ENCODE measurements at regions not wholly inside any gene's neighbourhood (a gene's known extent, or its start where the extent isn't known, plus 50 kb on each side); places are given as distances from the start of the nearest gene placed in this dataset.

GRCh38 chr22:26812731-26813130 is 155.3 kb downstream of the MIAT start:
- no peak for TF ChIP-seq EZH2 (IDR thresholded peaks at IDR 0.05; ENCODE audit: borderline replicate concordance, low read depth, low read length, poor library complexity, severe bottlenecking)
- TF ChIP-seq CTCF (conservative IDR thresholded peaks at IDR 0.05; ENCODE audit: low read depth, low read length): no peak

Measured in A673 (cell line).